ENCODE measurements at regions not wholly inside any gene's neighbourhood (a gene's known extent, or its start where the extent isn't known, plus 50 kb on each side); places are given as distances from the start of the nearest gene placed in this dataset.
"Not testable (repeated sequence)": the region's sequence is repeated elsewhere in the genome, so short reads cannot be mapped to it uniquely, and the experiment has no call there.

DNA sequence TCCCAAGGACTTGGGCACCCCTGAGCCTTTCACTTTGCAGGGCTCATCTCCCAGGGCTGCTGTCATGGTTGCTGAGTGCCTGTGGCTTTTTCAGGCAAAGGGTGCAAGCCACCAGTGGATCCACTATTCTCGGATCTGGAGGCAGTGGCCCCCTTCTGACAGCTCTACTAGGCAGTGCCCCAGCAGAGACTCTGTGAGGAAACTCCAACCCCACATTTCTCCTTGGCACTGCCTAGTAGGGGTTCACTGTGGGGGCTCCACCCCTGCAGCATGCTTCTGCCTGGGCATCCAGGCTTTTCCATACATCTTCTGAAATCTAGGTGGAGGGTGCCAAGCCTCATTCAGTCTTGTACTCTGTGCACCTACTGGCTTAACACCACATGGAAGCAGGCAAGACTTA is 675.0 kb upstream of the MBL2 start:
- DNase-seq = no peak

DNA sequence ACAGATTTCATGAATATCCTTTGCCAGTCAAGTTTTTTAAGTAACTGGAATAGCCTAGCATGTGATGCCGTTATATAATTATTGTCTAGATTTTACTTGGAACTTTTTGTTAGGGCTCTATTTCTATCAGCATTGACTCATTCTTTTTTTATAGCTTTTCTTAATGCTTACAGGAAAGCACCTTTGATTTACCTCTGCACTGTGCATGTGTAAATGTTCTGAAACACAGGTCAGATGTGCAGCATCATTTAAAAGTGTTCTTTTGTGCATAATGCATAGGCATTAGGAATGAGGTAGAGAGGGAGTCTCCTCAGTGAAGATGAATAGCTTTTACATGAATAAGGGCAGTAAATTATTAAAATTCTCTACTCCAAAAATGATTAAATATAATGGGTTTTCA is 669.3 kb upstream of the MBL2 start:
- TF ChIP-seq, protein P1, sequence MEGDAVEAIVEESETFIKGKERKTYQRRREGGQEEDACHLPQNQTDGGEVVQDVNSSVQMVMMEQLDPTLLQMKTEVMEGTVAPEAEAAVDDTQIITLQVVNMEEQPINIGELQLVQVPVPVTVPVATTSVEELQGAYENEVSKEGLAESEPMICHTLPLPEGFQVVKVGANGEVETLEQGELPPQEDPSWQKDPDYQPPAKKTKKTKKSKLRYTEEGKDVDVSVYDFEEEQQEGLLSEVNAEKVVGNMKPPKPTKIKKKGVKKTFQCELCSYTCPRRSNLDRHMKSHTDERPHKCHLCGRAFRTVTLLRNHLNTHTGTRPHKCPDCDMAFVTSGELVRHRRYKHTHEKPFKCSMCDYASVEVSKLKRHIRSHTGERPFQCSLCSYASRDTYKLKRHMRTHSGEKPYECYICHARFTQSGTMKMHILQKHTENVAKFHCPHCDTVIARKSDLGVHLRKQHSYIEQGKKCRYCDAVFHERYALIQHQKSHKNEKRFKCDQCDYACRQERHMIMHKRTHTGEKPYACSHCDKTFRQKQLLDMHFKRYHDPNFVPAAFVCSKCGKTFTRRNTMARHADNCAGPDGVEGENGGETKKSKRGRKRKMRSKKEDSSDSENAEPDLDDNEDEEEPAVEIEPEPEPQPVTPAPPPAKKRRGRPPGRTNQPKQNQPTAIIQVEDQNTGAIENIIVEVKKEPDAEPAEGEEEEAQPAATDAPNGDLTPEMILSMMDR (IDR thresholded peaks at IDR 0.05) = no peak
- Histone ChIP-seq H3K36me3 (ENCODE audit: low read depth) (no peaks in the 10 kb centered on the region), H3K9me3 (no peaks in the 10 kb centered on the region), H3K4me1 (ENCODE audit: low read depth) (no peaks in the 10 kb centered on the region), H3K4me3 (no peak overlapping the region)
- intact Hi-C loops (cut with DNase I, micrococcal nuclease) = no loop called here
- DNase-seq = no peak
- ATAC-seq = no peak

More for the DNA sequence above, 675.0 kb upstream of the MBL2 start:
- no peaks in the 10 kb centered on the region for H3K4me1 ChIP-seq (ENCODE audit: low read depth)
- H3K4me3 ChIP-seq = no peak overlapping the region
- ATAC-seq = no peak
- H3K36me3 ChIP-seq (ENCODE audit: low read depth) = no peaks in the 10 kb centered on the region
- no peaks in the 10 kb centered on the region for H3K9me3 ChIP-seq
- intact Hi-C loops (cut with DNase I, micrococcal nuclease) = no loop called here
- TF ChIP-seq, protein P1 (IDR thresholded peaks at IDR 0.05) = no peak

DNA sequence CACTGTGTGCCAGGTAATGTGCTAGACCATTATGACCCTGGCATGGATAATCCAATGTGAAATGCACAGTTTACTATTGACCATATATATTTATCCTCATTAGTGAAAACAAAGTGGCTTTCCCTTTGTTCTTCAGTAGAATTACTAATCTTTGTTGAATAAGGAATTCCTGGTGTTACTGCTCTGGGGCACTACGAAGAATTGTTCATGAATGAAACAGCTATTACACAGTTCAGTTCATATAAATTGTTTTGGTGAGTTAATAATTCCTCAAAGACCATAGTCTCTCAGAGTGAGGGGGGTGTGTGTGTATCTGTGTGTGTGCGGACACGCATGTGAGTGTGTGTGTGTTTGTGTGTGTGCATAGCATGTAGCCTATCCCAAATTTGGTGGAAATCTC is 668.0 kb upstream of the MBL2 start:
- ATAC-seq (no peak), DNase-seq (no peak)
- Histone ChIP-seq H3K9me3 (no peaks in the 10 kb centered on the region), H3K4me3 (no peak overlapping the region), H3K4me1 (ENCODE audit: low read depth) (no peaks in the 10 kb centered on the region), H3K36me3 (ENCODE audit: low read depth) (no peaks in the 10 kb centered on the region)
- intact Hi-C loops (cut with DNase I, micrococcal nuclease) = no loop called here
- TF ChIP-seq, protein P1 (IDR thresholded peaks at IDR 0.05) = no peak

DNA sequence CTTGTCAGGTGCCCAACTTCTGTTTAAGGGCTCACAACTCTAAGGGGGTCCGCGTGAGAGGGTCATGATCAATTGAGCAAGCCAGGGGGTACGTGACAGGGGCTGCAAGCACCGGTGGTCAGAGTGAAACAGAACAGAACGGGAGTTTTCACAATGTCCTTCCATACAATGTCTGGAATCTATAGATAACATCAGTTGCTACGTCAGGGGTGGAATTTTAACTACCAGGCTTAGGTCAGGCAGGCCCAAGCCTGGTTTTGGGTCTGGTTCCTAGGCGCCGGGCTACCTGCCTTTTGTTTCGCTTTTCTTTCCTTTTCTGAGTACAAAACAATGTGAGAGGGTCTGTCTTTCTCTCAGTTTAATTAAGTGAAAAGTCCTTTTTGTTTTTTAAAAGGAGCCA is 666.5 kb upstream of the MBL2 start:
- H3K4me1 ChIP-seq (ENCODE audit: low read depth); H3K36me3 ChIP-seq (ENCODE audit: low read depth); intact Hi-C loops (cut with DNase I, micrococcal nuclease); ATAC-seq; DNase-seq; H3K4me3 ChIP-seq; H3K9me3 ChIP-seq: not testable (repeated sequence)

DNA sequence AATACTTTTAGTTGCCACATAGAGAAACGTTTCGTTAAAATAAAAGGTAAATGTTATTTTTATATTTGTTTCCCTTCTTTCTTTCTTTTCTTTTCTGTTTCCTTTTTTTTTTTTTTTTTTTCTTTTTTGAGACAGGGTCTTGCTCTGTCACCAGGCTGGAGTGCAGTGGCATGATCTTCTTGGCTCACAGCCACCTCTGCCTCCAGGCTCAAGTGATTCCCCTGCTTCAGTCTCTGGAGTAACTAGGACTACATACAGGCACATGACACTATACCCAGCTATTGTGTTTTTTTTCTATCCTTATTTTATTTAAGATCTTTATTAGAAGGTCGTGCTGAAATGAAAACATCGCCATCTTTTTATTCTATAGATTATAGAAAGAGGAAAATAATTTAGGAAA is 661.8 kb upstream of the MBL2 start:
- intact Hi-C loops (cut with DNase I, micrococcal nuclease) = no loop called here
- H3K4me1 ChIP-seq (ENCODE audit: low read depth) = no peaks in the 10 kb centered on the region
- H3K36me3 ChIP-seq (ENCODE audit: low read depth) = no peaks in the 10 kb centered on the region
- DNase-seq (no peak), ATAC-seq (no peak)
- TF ChIP-seq, protein P1 (IDR thresholded peaks at IDR 0.05) = no peak
- no peak overlapping the region for H3K4me3 ChIP-seq
- no peaks in the 10 kb centered on the region for H3K9me3 ChIP-seq

DNA sequence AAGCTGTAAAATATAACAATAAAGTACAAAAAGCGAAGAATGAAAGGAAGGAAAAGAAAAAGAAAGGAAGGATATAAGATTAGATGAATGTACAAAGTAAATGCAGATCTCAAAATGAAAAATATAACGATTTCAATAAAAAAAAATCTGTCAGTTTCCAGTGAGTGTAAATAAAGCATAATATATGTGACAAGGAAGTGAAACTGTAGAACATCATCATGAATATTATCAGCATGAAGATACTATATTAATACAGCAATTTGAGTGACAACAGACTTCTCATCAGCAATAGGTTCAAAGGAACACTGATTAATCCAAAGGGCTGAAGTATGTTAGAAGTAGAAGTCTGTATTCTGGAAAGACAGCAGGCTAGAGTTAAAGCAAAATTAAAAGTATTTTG is 659.5 kb upstream of the MBL2 start:
- no peak for DNase-seq
- intact Hi-C loops (cut with DNase I, micrococcal nuclease) = no loop called here
- no peak for ATAC-seq

More for the DNA sequence above, 659.5 kb upstream of the MBL2 start:
- H3K36me3 ChIP-seq (ENCODE audit: low read depth) = no peaks in the 10 kb centered on the region
- no peaks in the 10 kb centered on the region for H3K4me1 ChIP-seq (ENCODE audit: low read depth)
- TF ChIP-seq, protein P1 (IDR thresholded peaks at IDR 0.05) = no peak
- H3K4me3 ChIP-seq = no peak overlapping the region
- no peaks in the 10 kb centered on the region for H3K9me3 ChIP-seq

Data from mucosa of descending colon (tissue), 3 donors.